Calu3 (cell line): ENCODE measurements at regions not wholly inside any gene's neighbourhood (a gene's known extent, or its start where the extent isn't known, plus 50 kb on each side); places are given as distances from the start of the nearest gene placed in this dataset.

Source experiments
- BruUV-seq: library from RNA; stranded (reverse); fragments of 400-500 nt; replicated peaks from 2 replicates; lab custom pipeline; 2021; lab: Mats Ljungman, UMichigan
- CTCF ChIA-PET: fragments of 300-600 bp; sonication (Branson Sonifier 250); formaldehyde crosslinking; loops from one replicate; lab custom pipeline; 2022; ENCODE audit warnings: antibody characterized with exemption; lab: Charles Lee
- DNase-seq: peaks from one replicate; pipeline ENCODE4 v3.0.0; 2022
- H3K27ac Mint-ChIP-seq: one replicate; pipeline ENCODE4 v1.8.0; 2022; ENCODE audit warnings: mixed read lengths; ENCODE audit not compliant: unreplicated experiment
- H3K27me3 Mint-ChIP-seq: one replicate; pipeline ENCODE4 v1.8.0; 2022; ENCODE audit warnings: mixed read lengths; ENCODE audit not compliant: unreplicated experiment
- H3K36me3 Mint-ChIP-seq: one replicate; pipeline ENCODE4 v1.8.0; 2022; ENCODE audit warnings: mild to moderate bottlenecking, moderate library complexity, mixed read lengths; ENCODE audit not compliant: insufficient read depth, unreplicated experiment
- H3K4me1 Mint-ChIP-seq: one replicate; pipeline ENCODE4 v1.8.0; 2022; ENCODE audit warnings: mild to moderate bottlenecking, low read depth, mixed read lengths; ENCODE audit not compliant: unreplicated experiment
- H3K4me3 Mint-ChIP-seq: one replicate; pipeline ENCODE4 v1.8.0; 2022; ENCODE audit warnings: mild to moderate bottlenecking, low read depth, moderate library complexity, mixed read lengths; ENCODE audit not compliant: unreplicated experiment
- H3K9me3 Mint-ChIP-seq: one replicate; pipeline ENCODE4 v1.8.0; 2022; ENCODE audit warnings: low read depth, mixed read lengths; ENCODE audit not compliant: unreplicated experiment
- CTCF ChIP-seq: fragments of 200-600 bp; IDR thresholded peaks from one replicate; pipeline ENCODE4 v1.8.0; 2022; ENCODE audit warnings: antibody characterized with exemption; ENCODE audit not compliant: unreplicated experiment
- intact Hi-C: fragments of 100-400 bp; cut with micrococcal nuclease; formaldehyde crosslinking; loops from one replicate; pipeline ENCODE4 v1.10.0; 2022; ENCODE audit not compliant: unreplicated experiment

- Mint-ChIP-seq H3K4me1 (peaks cover 7% of the 10 kb centered on the region), H3K36me3 (no peaks in the 10 kb centered on the region), H3K27me3 (peaks cover 80% of the 10 kb centered on the region), H3K4me3 (no peak overlapping the region), H3K27ac (no peak overlapping the region), H3K9me3 (peaks cover 10% of the 10 kb centered on the region)
- intact Hi-C loops: no loop called here
- CTCF ChIA-PET: interaction anchor here (0.5 kb wide), 1 partner anchor 30 kb away, joined by 3 read pairs; no protein-coding TSS in a partner anchor
- DNase-seq: no peak
- no TSS peak for BruUV-seq
- TF ChIP-seq CTCF: no peak
Observed at GRCh38 chr2:236662231-236663185, 92.9 kb downstream of the ACKR3 start.

GRCh38 chr2:236663287-236664101, 93.9 kb downstream of the ACKR3 start:
- TF ChIP-seq CTCF: no peak
- intact Hi-C loops: no loop called here
- BruUV-seq: no TSS peak

GRCh38 chr2:236664136-236664535, 94.5 kb downstream of the ACKR3 start:
- Mint-ChIP-seq H3K27ac (no peak overlapping the region), H3K9me3 (peaks cover 10% of the 10 kb centered on the region), H3K36me3 (no peaks in the 10 kb centered on the region), H3K27me3 (peaks cover 64% of the 10 kb centered on the region), H3K4me1 (peaks cover 7% of the 10 kb centered on the region), H3K4me3 (no peak overlapping the region)
- CTCF ChIA-PET: no interaction called here
- no TSS peak for BruUV-seq
- TF ChIP-seq CTCF: no peak
- DNase-seq: no peak
- intact Hi-C loops: no loop called here

More at GRCh38 chr2:236663287-236664101, 93.9 kb downstream of the ACKR3 start:
- Mint-ChIP-seq H3K9me3 (peaks cover 10% of the 10 kb centered on the region), H3K4me1 (peaks cover 7% of the 10 kb centered on the region), H3K4me3 (no peak overlapping the region), H3K27me3 (peaks cover 70% of the 10 kb centered on the region), H3K27ac (no peak overlapping the region), H3K36me3 (no peaks in the 10 kb centered on the region)
- no peak for DNase-seq
- CTCF ChIA-PET: no interaction called here

- peaks cover 7% of the 10 kb centered on the region for H3K4me1 Mint-ChIP-seq
- DNase-seq: no peak
- CTCF ChIA-PET: no interaction called here
Observed at GRCh38 chr2:236665101-236665500, 95.5 kb downstream of the ACKR3 start.

More at GRCh38 chr2:236665101-236665500, 95.5 kb downstream of the ACKR3 start:
- TF ChIP-seq CTCF: no peak
- H3K9me3 Mint-ChIP-seq: peaks cover 10% of the 10 kb centered on the region
- no peak overlapping the region for H3K27ac Mint-ChIP-seq
- H3K27me3 Mint-ChIP-seq: peaks cover 57% of the 10 kb centered on the region
- H3K4me3 Mint-ChIP-seq: no peak overlapping the region
- H3K36me3 Mint-ChIP-seq: no peaks in the 10 kb centered on the region
- intact Hi-C loops: no loop called here
- BruUV-seq: no TSS peak
